ENCODE measurements at regions not wholly inside any gene's neighbourhood (a gene's known extent, or its start where the extent isn't known, plus 50 kb on each side); places are given as distances from the start of the nearest gene placed in this dataset.
"Not testable (repeated sequence)": the region's sequence is repeated elsewhere in the genome, so short reads cannot be mapped to it uniquely, and the experiment has no call there.

DNA sequence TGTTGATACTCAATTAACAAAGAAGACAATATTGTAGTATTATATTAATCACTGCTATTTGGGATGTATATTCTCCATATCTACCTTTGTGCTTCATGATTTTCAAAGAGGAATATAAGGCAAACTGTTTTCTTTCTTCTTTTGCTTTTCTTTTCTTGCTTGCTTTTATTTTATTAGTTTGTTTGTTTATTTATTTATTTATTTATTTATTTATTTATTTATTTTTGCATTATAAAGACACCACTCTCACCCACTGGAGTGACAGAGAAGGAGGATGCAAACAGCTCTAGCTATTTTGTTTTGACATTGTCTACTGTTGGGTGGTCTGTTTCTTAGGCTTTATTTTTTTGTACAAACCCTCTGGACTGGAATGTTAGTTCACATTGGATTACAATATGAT, 1352.7 kb downstream of the HACE1 start:
- no peak for DNase-seq

GRCh38 chr6:103505155-103505518, 1354.6 kb downstream of the HACE1 start:
- DNase-seq = no peak

GRCh38 chr6:103504501-103505154, 1355.1 kb downstream of the HACE1 start:
- DNase-seq = no peak

- DNase-seq = not testable (repeated sequence)
Measured at GRCh38 chr6:103496588-103496987, 1363.1 kb downstream of the HACE1 start.

DNA sequence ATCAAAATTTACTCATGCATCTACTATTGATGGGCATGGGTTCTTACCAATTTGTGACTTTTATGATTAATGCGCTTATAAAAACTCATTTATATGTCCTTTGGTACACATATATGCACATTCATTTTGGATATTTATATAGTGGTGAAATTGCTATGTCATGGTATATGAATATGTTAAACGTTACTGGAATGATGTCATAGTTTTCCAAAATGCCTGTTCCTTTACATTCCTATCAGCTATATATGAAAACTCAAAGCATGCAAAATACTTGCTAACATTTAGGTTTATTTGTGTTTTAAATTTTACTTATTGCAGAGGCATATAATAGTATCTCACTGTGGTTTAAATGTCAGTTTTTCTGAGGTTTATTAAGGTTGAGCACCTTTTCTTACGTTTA, 1403.1 kb downstream of the HACE1 start:
- no peak for DNase-seq

DNA sequence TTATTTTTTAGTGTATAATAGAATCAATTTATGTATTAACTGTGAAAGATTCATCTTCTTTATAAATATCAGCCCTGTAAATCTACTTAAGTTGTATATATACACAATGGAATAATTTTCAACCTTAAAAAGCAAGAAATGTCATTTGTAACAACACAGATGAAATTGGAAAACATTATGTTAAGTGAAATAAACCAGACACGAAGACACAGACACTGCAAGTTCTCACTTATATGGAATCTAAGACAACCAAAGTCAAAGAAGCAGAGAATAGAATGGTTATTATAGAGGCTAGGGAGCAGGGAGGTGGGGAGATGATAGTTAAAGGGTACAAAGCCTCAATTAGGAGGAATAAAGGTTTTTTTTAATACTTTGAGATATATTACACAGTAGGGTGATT, 1404.4 kb downstream of the HACE1 start:
- DNase-seq = no peak

DNA sequence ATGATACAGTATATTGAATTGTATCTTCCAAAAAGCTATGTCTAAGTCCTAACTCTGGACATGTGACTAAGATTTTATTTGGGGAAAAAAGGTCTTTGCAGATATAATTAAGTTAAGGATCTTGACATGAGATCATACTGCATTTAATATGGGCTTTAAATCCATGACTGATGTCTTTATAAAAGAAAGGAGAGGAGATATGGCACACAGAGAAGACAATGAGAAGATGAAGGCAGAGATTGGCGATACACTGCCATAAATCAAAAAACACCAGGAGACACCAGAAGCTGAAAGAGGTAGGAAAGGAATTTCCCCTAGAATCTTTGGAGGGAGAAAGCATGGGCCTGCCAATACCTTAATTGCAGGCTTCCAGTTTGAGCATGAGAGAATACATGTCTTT, 1450.2 kb downstream of the HACE1 start:
- no peak for DNase-seq

DNA sequence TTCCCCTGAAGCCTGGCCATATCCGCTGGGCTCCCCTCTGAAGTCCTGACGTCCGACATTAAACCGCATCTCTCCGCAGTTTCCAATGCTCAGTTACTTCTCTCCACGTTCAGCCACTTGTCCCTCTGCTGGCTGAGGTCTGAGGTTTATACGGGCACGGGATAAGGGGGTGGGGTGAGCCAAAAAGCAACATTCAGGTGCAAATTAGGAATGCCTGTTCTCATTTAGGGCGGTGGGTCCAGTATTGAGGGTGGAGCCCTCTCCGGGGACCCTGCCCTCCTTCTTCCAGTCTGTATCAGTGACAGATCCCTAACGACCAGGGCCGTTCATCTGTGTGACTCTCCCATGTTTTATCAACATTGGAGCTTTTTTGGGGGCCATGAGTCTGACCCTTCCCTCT, 1454.4 kb downstream of the HACE1 start:
- no peak for DNase-seq

DNA sequence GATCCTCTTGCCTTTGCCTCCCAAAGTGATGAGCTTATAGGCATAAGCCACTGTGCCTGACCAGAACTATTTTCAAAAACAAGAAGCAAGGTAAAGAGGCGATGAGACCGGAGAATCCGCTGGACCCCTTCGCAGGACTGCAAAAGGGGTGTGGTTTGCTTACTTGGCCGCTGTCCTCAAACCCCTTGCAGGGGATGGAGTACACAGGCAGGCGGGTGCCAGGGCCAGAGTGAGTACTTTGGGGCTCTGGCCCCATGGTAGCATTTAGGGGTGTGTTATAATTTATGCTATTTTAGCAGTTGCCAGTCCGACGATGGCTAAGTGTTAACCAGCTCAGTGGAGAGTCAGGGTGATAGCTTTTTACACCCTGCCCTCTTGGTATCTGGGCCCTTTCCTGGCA, 1454.9 kb downstream of the HACE1 start:
- DNase-seq = no peak

GRCh38 chr6:103396768-103397167, 1463.0 kb downstream of the HACE1 start:
- DNase-seq = no peak

- DNase-seq = no peak
Measured at GRCh38 chr6:103379272-103379671, 1480.4 kb downstream of the HACE1 start.

- DNase-seq = no peak
Measured at GRCh38 chr6:103367212-103367611, 1492.5 kb downstream of the HACE1 start.

DNA sequence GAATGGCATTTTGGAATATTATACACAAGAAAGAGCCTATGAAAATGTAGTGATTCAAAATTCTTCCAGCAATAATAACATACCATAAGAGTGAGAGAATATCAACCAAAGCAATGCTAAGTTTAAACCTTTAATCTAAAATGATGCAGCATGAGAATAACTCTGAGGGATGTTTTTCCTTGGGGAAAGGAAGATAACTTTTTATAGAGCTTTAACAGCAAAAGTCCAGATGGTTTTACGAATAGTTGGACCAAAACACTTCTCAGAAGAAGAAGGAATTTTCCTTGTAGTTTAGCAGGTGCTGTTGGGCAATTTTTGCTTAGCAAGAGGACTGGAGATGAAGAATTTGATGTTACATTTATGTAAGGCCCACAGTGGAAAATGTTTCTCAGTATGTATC, 1503.2 kb downstream of the HACE1 start:
- DNase-seq = no peak

GRCh38 chr6:103344554-103345163, 1515.1 kb downstream of the HACE1 start:
- DNase-seq = no peak

DNA sequence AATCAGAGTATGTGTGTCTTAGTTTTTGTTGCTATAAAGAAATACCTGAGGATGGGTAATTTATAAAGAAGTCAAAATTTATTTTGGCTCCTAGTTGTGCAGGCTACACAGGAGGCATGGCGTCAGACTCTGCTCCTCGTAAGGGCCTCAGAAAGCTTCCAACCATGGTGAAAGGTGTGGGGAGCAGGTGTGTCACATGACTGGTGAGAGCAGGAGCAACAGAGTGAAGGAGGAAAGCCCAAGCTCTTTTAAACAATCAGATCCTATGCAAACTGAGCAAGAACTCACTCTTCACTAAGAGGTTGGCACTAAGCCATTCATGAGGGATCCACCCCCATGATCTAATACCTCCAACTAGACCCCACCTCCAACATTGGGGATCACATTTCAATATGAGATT, 1524.3 kb downstream of the HACE1 start:
- no peak for DNase-seq

GRCh38 chr6:103326760-103327757, 1532.7 kb downstream of the HACE1 start:
- no peak for DNase-seq

DNA sequence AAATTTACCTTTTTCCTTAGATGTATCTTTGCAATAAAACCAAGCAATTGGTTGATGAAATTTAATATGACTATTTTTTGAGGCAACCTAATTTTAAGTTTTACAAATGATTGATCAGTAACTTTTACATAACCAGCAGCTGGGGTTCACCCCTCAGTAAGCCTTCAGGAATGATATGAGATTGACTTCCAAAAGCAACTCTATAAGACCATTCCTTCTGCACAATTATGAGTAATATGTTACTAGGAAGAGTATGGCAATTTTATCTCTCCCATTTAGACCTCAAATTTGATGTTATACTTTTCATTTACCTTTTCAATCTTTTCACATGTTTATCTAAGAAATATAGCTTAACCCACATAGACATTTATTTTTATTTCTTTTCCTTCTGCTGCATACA, 1546.3 kb downstream of the HACE1 start:
- DNase-seq = no peak

DNA sequence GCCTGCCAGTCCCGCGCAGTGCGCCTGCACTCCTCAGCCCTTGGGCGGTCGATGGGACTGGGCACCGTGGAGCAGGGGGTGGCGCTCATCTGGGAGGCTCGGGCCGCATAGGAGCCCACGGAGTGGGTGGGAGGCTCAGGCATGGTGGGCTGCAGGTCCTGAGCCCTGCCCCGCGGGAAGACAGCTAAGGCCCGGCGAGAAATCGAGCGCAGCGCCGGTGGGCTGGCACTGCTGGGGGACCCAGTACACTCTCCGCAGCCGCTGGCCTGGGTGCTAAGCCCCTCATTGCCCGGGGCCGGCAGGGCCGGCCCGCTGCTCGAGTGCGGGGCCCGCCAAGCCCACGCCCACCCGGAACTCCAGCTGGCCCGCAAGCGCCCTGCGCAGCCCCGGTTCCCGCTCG, 1565.3 kb downstream of the HACE1 start:
- DNase-seq = not testable (repeated sequence)

DNA sequence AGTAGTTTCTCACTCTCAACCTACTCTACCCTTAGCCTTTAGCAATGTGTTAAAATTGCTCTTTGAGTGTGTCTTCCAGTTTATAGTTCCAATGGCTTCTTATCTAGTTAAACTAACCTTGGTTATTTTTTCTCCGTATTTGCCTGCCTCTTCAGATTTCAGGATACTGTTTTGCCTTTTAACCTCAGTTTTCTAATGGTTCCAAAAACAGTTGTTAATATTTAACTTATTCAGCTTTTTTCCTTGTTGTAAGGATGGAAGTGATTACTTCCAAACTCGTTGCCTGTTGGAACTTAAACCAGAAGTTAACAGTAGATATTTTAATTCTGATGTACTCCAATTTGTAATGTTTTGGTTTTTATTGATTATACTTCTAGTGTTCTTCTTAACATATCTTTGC, 1574.9 kb downstream of the HACE1 start:
- no peak for DNase-seq

DNA sequence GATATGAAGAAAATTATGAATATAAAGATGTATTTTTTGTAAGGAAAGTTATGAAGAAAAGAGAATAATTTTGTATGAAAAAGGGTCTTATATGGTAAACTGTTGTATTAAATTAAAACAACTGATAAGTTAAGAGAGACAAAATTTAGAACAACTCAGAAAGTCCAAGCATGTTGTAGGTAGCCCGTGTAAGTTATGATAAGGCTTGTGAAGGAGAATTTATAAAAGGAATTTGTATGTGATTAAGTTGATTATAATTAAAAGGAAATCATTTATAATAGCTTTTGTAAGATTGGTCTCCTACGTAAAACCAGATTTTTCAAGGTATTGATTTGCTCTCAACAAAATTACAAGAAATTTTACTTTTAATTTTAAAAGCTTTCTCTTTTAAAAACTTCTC, 1579.3 kb downstream of the HACE1 start:
- no peak for DNase-seq

DNA sequence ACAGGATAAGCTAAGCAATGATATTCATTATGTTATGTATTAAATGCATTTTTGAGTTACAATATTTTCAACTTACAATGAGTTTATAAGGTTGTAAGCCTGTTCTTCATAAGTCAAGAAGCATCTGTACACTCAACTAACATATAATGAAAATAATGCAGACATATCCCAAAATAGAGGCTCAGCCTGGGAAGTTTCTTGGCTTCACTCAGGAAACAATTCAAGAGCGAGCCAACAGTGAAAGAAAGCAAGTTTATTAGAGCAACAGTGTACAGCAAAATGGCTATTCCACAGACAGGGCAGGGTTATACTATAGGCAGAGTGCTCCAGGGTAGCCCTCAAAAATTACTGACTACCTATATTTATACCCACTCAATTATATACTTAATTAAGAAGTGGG, 1581.8 kb downstream of the HACE1 start:
- DNase-seq = no peak

DNA sequence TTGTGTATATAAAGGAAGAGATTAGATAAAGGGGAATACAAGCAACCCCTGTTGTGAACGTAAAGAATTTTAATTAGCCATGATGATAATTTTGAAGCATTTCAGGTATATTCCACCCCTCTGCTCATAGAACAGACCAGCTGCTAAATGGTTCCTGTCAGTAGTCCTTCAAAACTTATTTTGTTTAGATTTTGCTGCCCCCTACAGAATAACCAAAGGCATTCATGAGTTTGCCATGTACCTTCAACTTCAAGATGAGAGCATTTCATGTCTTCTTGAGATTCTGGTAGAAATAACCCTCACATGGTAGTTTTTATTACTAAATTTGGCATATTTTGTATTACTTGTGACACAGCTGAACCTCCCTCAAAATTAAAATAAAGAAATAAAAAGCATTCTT, 1586.7 kb downstream of the HACE1 start:
- no peak for DNase-seq

DNA sequence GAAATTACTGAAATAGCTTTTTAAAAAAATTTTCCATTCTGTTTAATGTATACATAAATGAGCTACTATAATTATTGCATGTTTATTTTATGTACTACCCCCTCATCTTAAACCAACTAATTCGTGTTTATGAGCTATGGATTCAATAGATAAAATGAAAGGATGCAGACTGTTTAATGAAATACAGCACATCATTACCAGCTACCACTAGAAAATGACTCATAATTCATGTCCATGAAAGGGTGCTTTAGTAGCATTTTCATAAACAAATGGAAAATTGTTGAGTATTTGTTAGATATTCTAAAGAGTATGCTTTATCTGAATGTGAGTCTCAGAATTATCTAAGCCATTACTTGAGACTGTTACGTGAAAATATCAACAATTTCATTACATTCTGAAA, 1590.1 kb downstream of the HACE1 start:
- DNase-seq = no peak

GRCh38 chr6:103268335-103268734, 1591.4 kb downstream of the HACE1 start:
- DNase-seq = no peak

Data from left hindlimb (tissue), 1 donor.